ENCODE measurements at regions not wholly inside any gene's neighbourhood (a gene's known extent, or its start where the extent isn't known, plus 50 kb on each side); places are given as distances from the start of the nearest gene placed in this dataset.

DNA sequence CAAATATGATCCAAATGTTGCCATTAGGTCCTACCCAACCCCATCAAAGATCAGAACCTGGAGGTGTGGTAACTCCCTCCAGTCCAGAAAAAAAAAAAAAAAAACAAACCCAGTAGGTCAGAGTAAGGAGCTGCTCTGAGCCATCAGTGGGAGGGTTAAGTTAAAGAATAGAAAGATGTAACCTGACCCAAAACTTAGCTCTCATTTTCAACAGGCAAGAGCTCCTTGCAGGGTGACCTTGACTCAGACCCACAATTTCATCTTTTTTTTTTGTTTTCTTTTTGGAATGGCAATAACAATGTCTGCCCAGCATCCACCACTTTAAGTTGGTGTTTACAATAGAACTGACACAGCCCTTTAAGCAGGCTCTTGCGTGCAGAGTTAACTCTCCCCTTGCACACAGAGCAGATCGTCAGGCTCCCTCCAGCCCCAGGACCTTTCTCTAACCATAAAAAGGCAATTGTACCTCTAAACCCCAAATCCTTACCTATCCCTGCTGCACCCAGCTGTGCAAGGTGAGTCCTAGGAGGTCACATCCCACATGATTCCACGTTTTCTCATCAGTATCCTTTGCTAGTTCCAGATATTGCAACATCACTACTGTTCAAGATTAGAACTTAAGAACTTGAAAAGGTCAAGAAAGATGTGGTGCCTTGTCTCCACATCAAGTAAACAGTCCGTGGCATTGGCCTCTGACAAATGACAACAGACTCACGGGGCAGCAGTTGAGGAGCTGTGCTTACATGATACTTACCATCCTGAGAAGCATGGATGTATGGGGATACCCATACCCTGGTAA, 178.6 kb upstream of the EEA1 start:
- DNase-seq, result no peak

DNA sequence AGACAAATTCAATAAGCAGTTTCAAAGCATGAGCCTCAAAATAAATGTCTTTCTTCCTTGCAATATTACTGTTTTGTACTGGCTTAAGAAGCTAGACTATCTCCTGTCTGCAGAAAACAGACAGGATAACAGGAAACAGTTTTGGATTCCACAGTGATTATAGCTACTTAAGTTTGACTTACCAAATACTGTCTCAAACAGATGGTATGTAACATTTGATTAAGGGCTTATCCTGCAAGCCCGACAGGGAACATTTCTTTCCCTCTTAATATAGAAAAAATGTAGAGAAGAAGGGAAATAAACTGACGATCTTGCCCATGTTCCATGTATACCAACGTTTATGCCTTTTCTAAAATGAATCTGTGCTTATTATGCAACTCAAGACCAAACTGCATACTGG, 179.9 kb upstream of the EEA1 start:
- DNase-seq, result no peak

DNA sequence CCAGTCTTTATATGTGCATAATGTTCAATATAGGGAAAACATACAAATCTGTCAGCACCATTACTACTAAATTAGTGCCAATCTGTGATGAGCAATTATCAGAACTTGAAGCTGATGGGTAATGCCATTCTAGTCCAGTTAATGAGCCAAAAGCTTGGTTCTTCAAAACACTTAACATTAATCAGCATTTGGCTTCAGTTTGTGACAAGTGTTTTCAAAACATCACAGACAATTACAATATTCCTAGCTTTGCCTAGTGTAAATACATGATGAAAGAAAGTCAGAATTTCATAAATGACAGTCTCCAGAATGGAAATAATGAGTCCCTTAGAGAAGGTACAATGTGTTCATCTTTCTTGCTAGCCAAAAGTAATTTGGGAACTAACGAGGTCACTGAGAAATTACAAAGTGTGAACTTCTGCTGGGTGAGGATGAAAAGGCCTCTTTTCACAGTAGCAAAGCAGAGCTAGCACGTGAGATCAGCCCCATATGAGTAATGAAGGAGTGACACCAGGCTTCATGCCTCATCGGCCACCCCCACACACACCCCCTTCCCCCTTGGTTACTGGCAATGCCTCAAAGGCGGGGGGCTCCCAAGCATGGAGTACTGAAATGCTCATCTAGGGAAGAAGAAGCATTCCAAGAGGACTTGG, 180.6 kb upstream of the EEA1 start:
- no peak for DNase-seq

DNA sequence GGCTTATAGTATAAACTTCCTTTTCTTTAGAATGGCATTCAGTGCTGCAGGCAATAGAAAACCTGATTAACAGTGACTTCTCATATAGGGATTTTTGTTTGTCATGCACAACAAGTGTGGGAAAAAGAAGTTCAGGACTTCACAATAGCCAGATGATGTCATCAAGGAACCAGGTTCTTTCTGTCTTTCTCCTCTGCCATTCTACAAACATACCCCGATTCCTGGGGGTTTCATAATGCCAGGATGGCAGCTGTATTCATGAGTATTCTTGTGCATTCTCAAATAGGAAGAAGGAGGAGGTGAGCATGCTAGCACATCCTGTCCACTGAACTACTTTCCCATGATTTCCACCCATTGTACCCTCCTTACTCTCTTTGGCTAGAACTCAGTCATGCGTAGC, 182.7 kb upstream of the EEA1 start:
- no peak for DNase-seq

DNA sequence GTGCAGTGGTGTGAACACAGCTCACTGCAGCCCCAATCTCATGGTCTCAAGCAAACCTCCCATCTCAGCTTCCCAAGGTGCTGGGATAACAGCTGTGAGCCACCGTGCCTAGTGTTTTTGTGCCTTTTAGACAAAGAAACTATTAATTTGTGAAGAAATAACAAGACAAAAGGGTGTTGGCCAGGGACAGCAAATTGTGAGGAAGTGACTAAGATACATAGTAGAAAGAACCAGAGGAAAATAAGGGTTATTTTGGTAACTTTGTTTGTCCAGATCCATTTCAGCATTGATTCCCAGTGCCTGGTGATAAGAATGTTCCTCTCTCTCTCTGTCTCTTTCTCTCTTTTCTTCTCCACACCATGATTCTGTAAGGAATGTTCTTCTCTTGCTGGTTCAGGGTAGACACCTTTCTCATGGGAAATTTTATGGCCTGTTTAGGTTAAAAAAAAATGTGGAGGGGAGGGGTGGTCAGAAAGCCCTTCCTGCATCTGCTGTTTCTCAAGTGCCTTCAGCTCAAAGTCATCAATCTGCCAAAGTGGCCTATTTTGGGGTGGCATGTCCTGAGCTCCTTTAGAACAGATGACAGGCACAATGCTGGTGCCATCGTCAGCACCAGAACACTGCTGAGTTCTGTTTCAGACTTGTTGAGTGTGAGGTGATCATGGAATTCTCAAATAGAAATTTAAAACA, 184.4 kb upstream of the EEA1 start:
- DNase-seq, result no peak

DNA sequence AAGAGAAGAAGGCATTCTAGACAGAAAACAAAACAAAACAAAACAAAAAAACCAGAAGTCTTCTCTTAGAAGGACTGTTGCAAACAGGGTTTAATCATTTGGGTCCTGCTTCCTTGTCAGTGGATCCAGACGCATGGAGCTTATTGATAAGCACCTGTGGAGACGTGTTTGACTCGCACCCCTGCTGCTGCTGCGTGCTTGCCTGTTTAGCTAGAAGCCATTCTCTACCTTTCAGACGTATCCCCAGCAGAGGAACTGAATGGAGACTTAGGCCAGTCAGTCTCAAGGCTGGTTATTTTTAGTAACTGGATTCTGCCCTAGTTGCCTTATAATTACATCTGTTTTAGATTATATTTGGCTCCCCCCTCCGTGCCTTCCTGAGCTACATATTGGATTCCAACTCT, 186.1 kb upstream of the EEA1 start:
- DNase-seq, result no peak

DNA sequence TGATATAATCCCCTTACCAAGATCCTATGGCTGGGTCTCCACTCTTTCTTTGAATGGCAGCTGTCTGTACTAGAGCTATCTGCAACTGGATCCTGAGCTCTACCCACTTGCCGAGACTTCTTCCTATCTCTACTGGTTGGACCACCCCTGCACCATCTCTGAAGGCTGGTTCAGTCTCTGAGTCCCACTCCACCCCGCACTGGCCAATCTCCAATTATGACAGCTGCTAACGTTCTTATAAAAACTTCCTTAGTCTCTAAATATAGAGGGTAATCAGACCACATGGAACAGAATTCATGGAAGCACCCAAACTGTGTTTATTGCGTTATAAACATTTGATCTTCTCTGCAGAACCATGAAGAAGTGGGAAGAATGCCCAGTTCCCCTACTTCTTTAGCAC, 186.6 kb upstream of the EEA1 start:
- DNase-seq, result no peak

DNA sequence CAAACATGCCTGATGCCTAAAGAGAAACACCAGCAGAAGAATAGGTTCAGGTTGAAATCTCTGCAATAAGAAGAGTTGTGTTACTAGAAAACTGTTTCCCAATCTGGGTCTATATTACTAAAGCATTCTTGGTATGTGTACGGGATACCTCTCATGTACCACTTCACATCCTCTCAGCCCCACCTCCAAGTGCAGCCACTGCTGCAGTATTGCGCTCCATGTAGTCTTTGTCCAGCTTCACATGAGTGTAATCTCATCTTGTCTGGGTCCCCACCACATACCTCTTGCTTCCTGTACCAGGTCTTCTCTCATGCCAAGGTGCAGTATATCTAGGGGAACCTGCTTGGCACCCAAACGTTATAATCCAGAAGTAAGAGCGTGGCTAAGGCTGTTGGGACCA, 187.5 kb upstream of the EEA1 start:
- no peak for DNase-seq

DNA sequence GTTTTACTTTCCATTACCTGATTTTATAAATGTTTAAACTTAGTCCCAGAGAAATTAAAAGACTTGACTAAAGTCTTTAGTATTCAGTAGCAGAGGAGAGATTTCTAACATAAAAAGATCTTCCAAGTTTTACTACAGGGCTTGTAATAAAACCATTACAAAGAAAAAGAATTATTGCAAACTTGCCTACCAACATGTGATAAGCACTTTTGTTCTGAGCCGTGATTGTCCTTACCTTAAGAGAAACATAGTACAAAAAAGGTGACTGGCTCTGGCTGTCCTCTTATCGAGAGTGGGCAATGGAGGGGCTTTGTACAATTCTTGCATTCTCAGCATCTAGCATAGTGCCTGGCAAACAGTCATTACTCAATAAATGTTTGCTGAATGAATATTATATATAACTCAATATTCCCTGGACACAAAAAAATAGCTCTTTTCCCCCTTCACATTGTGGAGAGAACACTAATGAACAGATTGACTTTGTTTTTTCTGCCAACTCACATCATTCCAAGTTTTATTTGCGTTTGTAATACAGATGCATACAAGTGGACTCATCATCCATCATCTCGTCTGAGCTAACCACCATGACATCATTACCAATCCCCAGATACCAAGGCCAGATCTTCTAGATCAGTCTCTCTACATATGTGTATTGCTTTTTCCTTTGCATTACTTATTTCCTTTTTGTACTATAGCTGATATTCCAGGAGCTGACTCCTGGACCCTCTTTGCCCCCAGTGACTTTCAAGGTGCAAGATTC, 192.8 kb upstream of the EEA1 start:
- DNase-seq, result no peak

DNA sequence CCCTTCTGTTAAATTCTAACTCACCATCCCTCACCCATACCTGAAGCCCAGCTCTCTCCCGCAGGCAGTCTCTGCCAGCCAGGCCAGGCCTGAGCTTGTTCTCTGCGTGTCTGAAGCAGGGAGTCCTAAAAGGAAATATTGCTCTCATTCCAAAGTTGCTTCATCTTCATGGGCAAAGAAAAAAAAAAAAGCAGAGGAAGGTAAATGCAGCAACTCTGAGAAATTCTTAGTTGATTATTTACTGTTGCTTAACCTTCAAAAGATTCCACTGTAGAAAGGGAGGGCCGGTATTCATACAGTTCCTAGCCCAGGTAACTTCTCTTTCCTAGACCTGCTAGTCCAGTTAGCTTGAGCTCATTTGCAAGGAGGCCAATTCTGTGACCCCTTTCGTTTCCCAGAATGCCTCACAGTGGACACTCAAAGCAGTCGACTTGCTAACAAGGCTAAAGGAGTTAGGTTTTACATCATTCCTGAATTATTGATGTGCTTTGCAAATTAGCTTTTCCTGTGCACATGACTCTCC, 193.5 kb upstream of the EEA1 start:
- no peak for DNase-seq

DNA sequence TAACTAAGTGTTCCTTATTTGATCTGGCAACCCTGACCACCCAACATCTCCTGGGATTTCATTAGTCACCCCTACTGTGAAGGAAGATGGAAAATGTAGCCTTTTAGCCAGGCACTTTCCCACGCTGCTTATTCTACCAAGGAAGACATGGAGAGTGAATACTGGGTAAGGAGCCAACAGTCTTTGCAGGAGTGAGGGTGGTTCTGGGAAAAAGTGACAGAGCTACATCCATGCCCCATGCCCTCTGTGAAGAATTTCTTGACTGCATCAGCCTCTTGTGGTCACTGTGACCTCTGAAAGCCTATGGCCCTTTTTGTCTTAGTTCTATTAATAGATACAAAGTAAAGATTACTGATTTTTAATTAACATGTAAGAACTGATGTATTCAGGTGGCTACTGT, 196.0 kb upstream of the EEA1 start:
- no peak for DNase-seq

DNA sequence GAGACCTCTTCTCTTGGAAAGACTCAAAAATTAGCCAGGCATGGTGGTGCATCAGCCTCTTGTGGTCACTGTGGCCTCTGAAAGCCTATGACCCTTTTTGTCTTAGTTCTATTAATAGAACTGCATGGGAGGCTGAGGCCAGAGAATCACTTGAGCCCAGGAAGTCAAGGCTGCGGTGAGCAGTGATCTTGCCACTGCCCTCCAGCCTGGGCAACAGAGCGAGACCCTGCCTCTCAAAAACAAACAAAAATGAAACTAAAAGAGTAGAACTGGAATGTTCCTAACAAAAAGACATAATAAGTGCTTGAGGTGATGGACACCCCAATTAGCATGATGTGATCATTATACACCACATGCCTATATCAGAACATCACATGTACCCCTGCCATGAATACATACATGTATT, 197.0 kb upstream of the EEA1 start:
- no peak for DNase-seq

DNA sequence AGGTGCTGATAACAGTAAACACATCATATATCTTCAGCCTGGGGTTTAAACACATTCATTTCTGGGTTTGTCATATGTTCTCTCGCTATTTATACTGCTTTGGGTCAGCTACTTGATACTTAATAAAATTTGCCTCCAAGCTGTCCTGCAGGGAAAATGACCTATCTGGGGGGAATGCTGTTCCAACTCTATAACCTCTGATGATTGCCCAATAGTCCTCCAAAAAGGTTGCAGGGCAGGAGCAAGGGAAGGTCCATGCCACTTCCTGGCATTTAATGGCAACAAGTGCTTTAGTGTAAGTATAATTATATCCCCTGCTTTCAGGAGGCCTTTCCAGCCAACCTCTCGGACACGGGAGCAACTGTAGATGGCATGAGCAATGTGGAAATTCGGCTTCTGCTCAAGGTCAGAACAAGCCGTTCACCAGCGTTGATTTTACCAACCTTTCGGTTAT, 198.0 kb upstream of the EEA1 start:
- no peak for DNase-seq

DNA sequence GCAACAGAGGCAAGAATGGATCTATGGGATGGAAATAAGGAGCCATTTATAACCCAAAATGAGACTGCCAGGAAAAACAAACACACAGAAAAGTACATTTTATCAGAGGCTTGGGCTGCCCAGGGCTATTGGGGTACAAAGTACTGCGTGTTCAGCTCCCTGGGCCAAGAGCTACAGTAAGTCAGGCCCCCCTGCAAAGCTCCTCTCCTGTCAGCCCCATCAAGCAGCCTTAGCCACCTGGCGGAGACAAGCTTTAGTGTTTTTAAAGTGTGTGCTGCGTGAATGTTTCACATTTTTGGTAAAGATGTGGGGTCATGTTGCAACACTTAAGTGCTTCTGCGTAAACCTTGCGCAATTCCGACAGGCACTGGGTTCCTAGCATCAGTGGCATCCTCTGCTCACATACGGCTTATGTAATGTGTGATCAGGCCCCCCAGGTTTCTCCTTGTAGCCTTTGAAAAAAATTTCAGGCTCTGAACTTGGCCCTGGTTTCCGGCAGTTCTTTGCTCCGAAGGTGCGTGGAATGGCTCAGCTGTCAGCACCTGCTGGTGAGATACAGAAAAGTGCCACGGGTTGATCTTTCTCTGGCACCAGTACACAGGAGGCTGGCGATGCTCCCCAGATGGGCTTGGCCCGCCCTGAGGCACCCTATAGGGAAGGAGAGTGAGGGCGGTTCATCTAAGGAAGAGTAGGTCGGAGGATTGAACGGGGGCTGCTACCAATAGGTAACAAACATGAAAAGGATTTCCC, 198.7 kb upstream of the EEA1 start:
- no peak for DNase-seq

DNA sequence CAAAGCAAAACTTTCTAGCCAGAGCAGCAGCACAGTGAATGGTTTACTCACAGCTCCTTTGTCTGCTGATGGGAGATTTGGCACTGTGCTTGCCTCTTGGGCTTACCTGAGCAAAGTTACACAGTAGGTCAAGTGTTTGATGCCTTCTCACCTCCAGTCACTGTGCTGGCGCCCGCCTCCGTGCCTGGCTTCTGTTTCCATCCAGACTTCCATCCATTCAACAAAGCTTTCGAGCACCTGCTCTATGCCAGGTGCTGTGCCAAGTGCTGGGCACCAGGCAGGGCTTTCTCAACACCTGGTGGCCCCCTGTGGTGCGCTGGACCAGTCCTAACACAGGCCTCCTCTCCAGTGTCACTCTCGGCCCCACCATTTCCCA, 199.2 kb upstream of the EEA1 start:
- DNase-seq, result no peak

DNA sequence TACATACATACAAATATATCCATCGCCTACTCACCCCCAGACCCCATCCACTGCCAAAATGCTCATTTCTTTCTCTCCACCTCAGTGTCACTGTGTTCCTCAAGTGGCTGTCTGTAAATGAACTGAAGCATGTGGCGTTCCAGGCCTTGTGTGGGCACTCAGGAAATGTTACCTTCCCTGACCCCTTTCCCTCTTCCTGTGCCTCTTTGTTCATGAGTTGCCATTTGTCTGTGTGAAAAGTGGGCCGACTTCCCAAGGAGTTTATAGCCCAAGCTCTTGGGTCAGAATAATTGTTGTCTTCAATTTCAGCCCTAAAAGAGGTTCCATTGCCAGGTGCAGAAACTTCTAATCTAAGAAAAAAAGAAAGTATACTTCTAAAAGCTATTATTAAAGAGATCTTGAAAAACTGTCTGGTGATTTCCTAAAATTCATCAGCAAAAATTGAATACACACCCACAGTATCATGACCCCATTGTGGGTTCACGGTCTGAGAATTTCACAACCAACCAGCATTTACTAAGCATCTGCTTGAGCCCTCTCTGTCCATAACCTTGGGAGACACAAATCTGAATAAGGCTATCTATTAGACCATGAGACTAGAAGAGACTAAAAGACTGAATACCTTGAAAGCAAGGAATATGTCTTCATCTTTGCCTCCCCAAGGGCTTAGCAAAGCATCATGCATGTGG, 201.4 kb upstream of the EEA1 start:
- no peak for DNase-seq

DNA sequence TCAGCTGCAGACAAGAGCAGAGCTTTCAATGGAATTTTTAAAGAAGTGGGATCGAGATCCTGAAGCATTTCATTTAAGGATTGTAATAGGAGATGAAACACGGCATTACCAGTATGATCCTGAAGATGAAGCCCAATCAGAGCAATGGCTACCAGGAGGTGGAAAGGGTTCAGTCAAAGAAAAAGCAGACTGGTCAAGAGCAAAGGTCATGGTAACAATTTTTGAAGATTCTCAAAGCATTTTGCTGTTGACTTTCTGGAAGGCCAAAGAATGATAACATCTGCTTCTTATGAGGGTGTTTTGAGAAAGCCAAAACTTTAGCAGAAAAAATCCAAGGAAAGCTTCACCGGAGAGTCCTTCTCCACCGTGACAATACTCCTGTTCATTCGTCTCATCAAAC, 204.3 kb upstream of the EEA1 start:
- no peak for DNase-seq

DNA sequence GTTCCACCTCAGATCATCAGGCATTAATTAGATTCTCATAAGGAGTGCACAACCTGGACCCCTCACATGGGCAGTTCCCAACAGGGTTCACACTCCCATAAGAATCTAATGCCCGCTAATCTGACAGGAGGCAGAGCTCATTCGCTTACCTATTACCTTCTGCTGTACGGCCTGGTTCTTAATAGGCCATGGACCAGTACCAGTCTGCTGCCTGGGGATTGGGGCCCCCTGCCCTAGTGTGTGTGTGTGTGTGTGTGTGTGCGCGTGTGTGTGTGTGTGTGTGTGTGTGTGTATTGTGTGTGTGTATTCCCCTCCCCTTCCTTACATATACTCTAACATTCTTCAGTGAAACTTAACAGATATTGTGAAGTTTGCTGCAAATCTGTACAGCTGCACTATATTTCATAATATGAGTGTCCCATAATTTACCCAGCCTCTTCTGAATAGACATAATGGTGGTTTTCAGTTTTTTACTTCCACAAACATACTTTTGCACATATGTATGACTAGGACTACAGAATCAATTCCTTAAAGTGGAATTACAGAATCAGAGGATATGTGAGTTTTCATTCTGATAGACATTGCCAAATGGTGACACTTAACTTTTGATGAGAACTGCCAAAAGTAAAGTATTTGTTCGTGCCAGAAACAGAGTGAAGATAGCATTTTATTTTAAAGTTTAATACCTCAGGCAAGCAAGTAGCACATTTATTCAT, 205.2 kb upstream of the EEA1 start:
- DNase-seq, result no peak

DNA sequence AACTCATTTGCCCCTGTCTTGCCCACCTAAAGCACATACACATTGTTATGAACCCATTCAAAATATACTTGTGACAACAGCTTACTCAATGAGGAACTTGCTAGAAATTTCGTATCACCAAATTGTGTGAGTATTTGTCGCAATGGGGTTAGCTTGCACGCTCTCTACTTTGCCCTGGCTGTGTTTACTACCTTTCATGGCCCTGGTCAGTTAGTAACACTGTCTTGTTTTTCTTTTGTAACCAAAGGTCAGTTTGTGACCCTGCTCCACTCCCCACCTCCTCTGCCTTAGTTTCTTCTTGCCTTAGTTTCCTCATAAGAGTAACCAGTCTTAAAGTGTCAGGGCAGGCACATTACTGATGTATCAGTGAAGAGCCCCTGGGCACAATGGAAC, 205.8 kb upstream of the EEA1 start:
- no peak for DNase-seq

DNA sequence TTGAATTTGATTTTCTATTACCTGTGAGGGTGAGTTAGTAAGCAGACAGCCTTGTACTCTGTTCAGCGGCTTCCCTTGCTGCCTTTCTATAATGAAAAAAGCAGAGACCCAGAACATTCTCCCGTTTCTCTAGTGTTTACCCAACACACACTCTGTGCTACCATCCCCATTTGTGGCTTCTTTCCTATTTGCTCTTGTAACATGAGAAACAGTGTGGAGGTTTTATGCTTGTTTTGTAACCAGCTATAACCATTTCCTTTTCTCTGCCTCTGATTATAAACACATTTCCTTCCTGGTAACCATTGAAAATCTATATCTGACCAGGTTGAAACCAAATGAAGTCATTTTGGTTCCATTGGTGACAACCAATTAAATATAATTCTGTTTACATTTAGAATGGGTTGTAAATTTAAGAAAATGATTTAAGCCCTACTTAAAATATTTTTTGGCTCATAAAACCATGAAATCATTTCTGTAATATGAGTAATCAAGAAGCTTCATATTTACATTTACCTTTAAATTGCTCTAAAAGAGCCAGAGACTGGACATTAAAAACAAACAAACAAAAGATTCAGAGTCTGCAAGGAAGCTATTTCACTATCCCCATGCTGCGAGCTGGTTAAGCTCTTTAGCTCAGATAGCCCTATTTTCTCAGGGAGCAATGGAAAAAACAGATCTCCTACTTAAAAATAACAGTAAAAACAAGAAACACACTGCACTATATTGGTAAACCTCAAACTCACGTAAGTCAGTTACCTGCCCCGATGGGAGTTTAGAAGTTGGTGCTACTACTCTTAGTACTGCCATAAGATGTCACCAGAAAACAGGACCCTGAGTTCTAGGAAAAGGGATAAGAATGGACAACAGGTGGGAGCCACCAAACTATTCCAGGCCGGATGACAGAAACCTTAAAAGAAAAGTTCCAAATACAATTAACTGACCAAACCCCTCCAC, 206.5 kb upstream of the EEA1 start:
- DNase-seq, result no peak
